Hepatocyte (in vitro differentiated cells): ENCODE measurements at regions not wholly inside any gene's neighbourhood (a gene's known extent, or its start where the extent isn't known, plus 50 kb on each side); places are given as distances from the start of the nearest gene placed in this dataset.

Experiments
- EZH2 ChIP-seq: fragments of 200-600 bp; sonication (generic); IDR thresholded peaks from 2 replicates; pipeline ENCODE4 v1.6.1; 2016; ENCODE audit warnings: antibody characterized with exemption, mild to moderate bottlenecking, borderline replicate concordance
- EZH2phosphoT487 ChIP-seq: fragments of 200-600 bp; sonication (generic); IDR thresholded peaks from one replicate; pipeline ENCODE4 v1.6.1; 2018; ENCODE audit warnings: antibody characterized with exemption, mild to moderate bottlenecking, low read depth, moderate library complexity; ENCODE audit not compliant: unreplicated experiment, severe bottlenecking

DNA sequence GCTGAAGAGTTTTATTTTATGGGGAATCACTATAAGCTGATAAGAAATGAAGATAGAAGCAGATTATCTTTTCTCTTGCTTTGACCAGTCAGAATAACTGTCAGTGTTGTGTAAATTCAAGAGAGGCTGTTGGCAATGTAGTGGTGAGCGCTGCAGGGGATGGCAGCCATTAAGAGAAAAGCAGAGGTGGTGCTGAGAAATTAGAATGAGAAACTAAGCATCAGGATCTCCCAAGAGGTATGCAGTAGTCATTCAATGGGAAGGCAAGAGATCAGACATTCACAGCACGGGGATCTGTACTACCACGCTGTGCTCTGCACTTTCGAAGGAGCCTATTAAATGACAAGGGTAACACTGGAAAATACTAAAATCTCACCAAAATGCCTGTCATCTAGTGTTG lies 768.5 kb upstream of the ACO1 start:
- no peak for TF ChIP-seq EZH2phosphoT487
- no peak for TF ChIP-seq EZH2
